Activated B cell treated with CpG ODN at 0.5 μM for 24 hours (primary cell): ENCODE measurements at regions not wholly inside any gene's neighbourhood (a gene's known extent, or its start where the extent isn't known, plus 50 kb on each side); places are given as distances from the start of the nearest gene placed in this dataset.

Experiments
- ATAC-seq: fragments of 200-7000 bp; cut with Tn5 transposase; one replicate; pipeline ENCODE4 v1.10.0; 2021; ENCODE audit warnings: low read depth, mild to moderate bottlenecking, moderate library complexity
- CTCF ChIA-PET: fragments of 350-600 bp; sonication (Branson Sonifier 250); formaldehyde crosslinking; loops from one replicate; lab custom pipeline; 2021; ENCODE audit warnings: antibody characterized with exemption; lab: Charles Lee
- POLR2A ChIA-PET: fragments of 350-600 bp; sonication (Branson Sonifier 250); formaldehyde crosslinking; loops from one replicate; lab custom pipeline; 2021; ENCODE audit warnings: antibody characterized with exemption; lab: Charles Lee
- DNase-seq: peaks from one replicate; pipeline ENCODE4 v3.0.0; 2022
- H3K27ac Mint-ChIP-seq: one replicate; pipeline ENCODE4 v1.8.0; 2020; ENCODE audit warnings: mixed read lengths
- H3K27me3 Mint-ChIP-seq: one replicate; pipeline ENCODE4 v1.8.0; 2021; ENCODE audit warnings: mixed read lengths
- H3K36me3 Mint-ChIP-seq: one replicate; pipeline ENCODE4 v1.8.0; 2021; ENCODE audit warnings: low read depth, mixed read lengths
- H3K4me1 Mint-ChIP-seq: one replicate; pipeline ENCODE4 v1.8.0; 2021; ENCODE audit warnings: mixed read lengths
- H3K4me3 Mint-ChIP-seq: one replicate; pipeline ENCODE4 v1.8.0; 2020; ENCODE audit warnings: mild to moderate bottlenecking, mixed read lengths
- H3K9me3 Mint-ChIP-seq: one replicate; pipeline ENCODE4 v1.8.0; 2020; ENCODE audit warnings: mixed read lengths
- CTCF ChIP-seq: fragments of 200-600 bp; IDR thresholded peaks from one replicate; pipeline ENCODE4 v1.8.0; 2022; ENCODE audit warnings: antibody characterized with exemption, mild to moderate bottlenecking
- intact Hi-C: fragments of 100-400 bp; cut with micrococcal nuclease; formaldehyde crosslinking; loops from one replicate; pipeline ENCODE4 v1.15.1; 2024

- CTCF ChIA-PET, result no interaction called here
- Mint-ChIP-seq H3K4me3 (no peak overlapping the region), H3K4me1 (no peaks in the 10 kb centered on the region), H3K27ac (no peak overlapping the region), H3K9me3 (peaks cover 2% of the 10 kb centered on the region), H3K27me3 (no peaks in the 10 kb centered on the region), H3K36me3 (no peaks in the 10 kb centered on the region)
- intact Hi-C loops, result no loop called here
- no peak for TF ChIP-seq CTCF
- POLR2A ChIA-PET, result no interaction called here
- no peak for DNase-seq
- ATAC-seq, result no peak
These were observed 100.6 kb downstream of the DACT2 start for GRCh38 chr6:168218785-168219566.

- H3K9me3 Mint-ChIP-seq, result no peaks in the 10 kb centered on the region
- CTCF ChIA-PET, result no interaction called here
These were observed 101.6 kb downstream of the DACT2 start for GRCh38 chr6:168217880-168218537.

GRCh38 chr6:168217216-168217879 is 102.2 kb downstream of the DACT2 start:
- ATAC-seq, result no peak
- H3K9me3 Mint-ChIP-seq, result no peaks in the 10 kb centered on the region
- no peaks in the 10 kb centered on the region for H3K4me1 Mint-ChIP-seq
- H3K27ac Mint-ChIP-seq, result no peak overlapping the region
- CTCF ChIA-PET, result no interaction called here
- intact Hi-C loops, result no loop called here
- no peak for DNase-seq
- POLR2A ChIA-PET, result no interaction called here
- no peak overlapping the region for H3K4me3 Mint-ChIP-seq
- H3K27me3 Mint-ChIP-seq, result no peaks in the 10 kb centered on the region
- no peaks in the 10 kb centered on the region for H3K36me3 Mint-ChIP-seq
- no peak for TF ChIP-seq CTCF

More at GRCh38 chr6:168217880-168218537, 101.6 kb downstream of the DACT2 start:
- POLR2A ChIA-PET, result no interaction called here
- no peak for ATAC-seq
- Mint-ChIP-seq H3K4me3 (no peak overlapping the region), H3K36me3 (no peaks in the 10 kb centered on the region), H3K27me3 (no peaks in the 10 kb centered on the region), H3K27ac (no peak overlapping the region), H3K4me1 (no peaks in the 10 kb centered on the region)
- TF ChIP-seq CTCF, result no peak
- intact Hi-C loops, result no loop called here
- no peak for DNase-seq

GRCh38 chr6:168216751-168217191 is 102.8 kb downstream of the DACT2 start:
- ATAC-seq, result no peak
- Mint-ChIP-seq H3K4me3 (no peak overlapping the region), H3K9me3 (no peaks in the 10 kb centered on the region), H3K4me1 (no peaks in the 10 kb centered on the region), H3K36me3 (no peaks in the 10 kb centered on the region), H3K27ac (no peak overlapping the region), H3K27me3 (no peaks in the 10 kb centered on the region)
- intact Hi-C loops, result no loop called here
- DNase-seq, result no peak
- TF ChIP-seq CTCF, result no peak
- POLR2A ChIA-PET, result no interaction called here
- CTCF ChIA-PET, result no interaction called here

- POLR2A ChIA-PET, result no interaction called here
- H3K4me3 Mint-ChIP-seq, result no peak overlapping the region
These were observed 103.5 kb downstream of the DACT2 start for GRCh38 chr6:168216117-168216516.

More at GRCh38 chr6:168216117-168216516, 103.5 kb downstream of the DACT2 start:
- no peak overlapping the region for H3K27ac Mint-ChIP-seq
- no peaks in the 10 kb centered on the region for H3K4me1 Mint-ChIP-seq
- no peaks in the 10 kb centered on the region for H3K27me3 Mint-ChIP-seq
- intact Hi-C loops, result no loop called here
- CTCF ChIA-PET, result no interaction called here
- DNase-seq (no peak), ATAC-seq (no peak)
- no peaks in the 10 kb centered on the region for H3K9me3 Mint-ChIP-seq
- H3K36me3 Mint-ChIP-seq, result no peaks in the 10 kb centered on the region
- no peak for TF ChIP-seq CTCF
